Left hindlimb (tissue), 1 donor: ENCODE measurements at regions not wholly inside any gene's neighbourhood (a gene's known extent, or its start where the extent isn't known, plus 50 kb on each side); places are given as distances from the start of the nearest gene placed in this dataset.

Source experiments
- DNase-seq: peaks from one replicate; pipeline ENCODE4 v3.0.0-alpha.2; 2018

GRCh38 chr7:69318794-69319193 is 279.5 kb upstream of the AUTS2 start:
- DNase-seq, result no peak

- no peak for DNase-seq
Observed at GRCh38 chr7:69328516-69328915, 269.8 kb upstream of the AUTS2 start.

- DNase-seq, result no peak
Observed at GRCh38 chr7:69334701-69335100, 263.6 kb upstream of the AUTS2 start.

GRCh38 chr7:69335331-69335730 is 262.9 kb upstream of the AUTS2 start:
- DNase-seq, result no peak

- DNase-seq, result no peak
Observed at GRCh38 chr7:69336976-69337375, 261.3 kb upstream of the AUTS2 start.

- DNase-seq, result no peak
Observed at GRCh38 chr7:69338144-69338543, 260.1 kb upstream of the AUTS2 start.

- no peak for DNase-seq
Observed at GRCh38 chr7:69341288-69341687, 257.0 kb upstream of the AUTS2 start.

GRCh38 chr7:69342154-69342884 is 256.0 kb upstream of the AUTS2 start:
- no peak for DNase-seq

GRCh38 chr7:69349291-69349690 is 249.0 kb upstream of the AUTS2 start:
- no peak for DNase-seq

- DNase-seq, result no peak
Observed at GRCh38 chr7:69358163-69358821, 240.0 kb upstream of the AUTS2 start.

- no peak for DNase-seq
Observed at GRCh38 chr7:69359003-69359700, 239.1 kb upstream of the AUTS2 start.

GRCh38 chr7:69360913-69361312 is 237.4 kb upstream of the AUTS2 start:
- DNase-seq, result no peak

- no peak for DNase-seq
Observed at GRCh38 chr7:69363136-69363535, 235.1 kb upstream of the AUTS2 start.

- DNase-seq, result no peak
Observed at GRCh38 chr7:69364813-69365643, 233.2 kb upstream of the AUTS2 start.

- peak; percentile 83 for DNase-seq
Observed at GRCh38 chr7:69365651-69366192, 232.6 kb upstream of the AUTS2 start.

GRCh38 chr7:69367780-69368179 is 230.5 kb upstream of the AUTS2 start:
- no peak for DNase-seq

GRCh38 chr7:69373171-69374043 is 224.9 kb upstream of the AUTS2 start:
- no peak for DNase-seq

GRCh38 chr7:69374044-69374425 is 224.2 kb upstream of the AUTS2 start:
- no peak for DNase-seq

GRCh38 chr7:69377191-69377590 is 221.1 kb upstream of the AUTS2 start:
- DNase-seq, result no peak

- DNase-seq, result no peak
Observed at GRCh38 chr7:69388452-69389137, 209.7 kb upstream of the AUTS2 start.

- DNase-seq, result no peak
Observed at GRCh38 chr7:69389216-69389615, 209.1 kb upstream of the AUTS2 start.
